ENCODE measurements at regions not wholly inside any gene's neighbourhood (a gene's known extent, or its start where the extent isn't known, plus 50 kb on each side); places are given as distances from the start of the nearest gene placed in this dataset.

DNA sequence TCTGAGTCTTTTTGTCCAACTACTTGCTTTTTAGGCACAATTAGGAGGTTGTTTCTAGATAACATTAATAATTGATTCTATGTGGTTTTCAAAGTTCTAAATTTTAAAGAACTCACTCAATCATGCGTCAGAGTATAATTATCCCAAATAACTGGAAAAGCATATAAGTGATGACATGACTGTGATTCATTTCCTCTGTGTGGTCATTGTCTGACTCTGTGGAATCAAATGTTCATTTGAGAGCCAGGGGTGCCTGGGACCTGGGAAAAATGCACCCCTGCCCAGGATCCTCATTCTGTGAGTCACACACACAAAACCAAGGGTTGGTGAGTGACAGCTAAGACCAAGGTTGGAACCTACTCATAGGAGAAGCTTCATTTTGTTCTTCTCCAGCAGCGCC lies 127.1 kb upstream of the MLIP start:
- TF ChIP-seq, protein P1, sequence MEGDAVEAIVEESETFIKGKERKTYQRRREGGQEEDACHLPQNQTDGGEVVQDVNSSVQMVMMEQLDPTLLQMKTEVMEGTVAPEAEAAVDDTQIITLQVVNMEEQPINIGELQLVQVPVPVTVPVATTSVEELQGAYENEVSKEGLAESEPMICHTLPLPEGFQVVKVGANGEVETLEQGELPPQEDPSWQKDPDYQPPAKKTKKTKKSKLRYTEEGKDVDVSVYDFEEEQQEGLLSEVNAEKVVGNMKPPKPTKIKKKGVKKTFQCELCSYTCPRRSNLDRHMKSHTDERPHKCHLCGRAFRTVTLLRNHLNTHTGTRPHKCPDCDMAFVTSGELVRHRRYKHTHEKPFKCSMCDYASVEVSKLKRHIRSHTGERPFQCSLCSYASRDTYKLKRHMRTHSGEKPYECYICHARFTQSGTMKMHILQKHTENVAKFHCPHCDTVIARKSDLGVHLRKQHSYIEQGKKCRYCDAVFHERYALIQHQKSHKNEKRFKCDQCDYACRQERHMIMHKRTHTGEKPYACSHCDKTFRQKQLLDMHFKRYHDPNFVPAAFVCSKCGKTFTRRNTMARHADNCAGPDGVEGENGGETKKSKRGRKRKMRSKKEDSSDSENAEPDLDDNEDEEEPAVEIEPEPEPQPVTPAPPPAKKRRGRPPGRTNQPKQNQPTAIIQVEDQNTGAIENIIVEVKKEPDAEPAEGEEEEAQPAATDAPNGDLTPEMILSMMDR (IDR thresholded peaks at IDR 0.05; ENCODE audit: insufficient read depth, low read depth, low read length, missing control alignments), result no peak
- no peak overlapping the region for H3K4me3 ChIP-seq (ENCODE audit: low read length)
- peak; percentile 99 for DNase-seq (ENCODE audit: low read depth)

DNA sequence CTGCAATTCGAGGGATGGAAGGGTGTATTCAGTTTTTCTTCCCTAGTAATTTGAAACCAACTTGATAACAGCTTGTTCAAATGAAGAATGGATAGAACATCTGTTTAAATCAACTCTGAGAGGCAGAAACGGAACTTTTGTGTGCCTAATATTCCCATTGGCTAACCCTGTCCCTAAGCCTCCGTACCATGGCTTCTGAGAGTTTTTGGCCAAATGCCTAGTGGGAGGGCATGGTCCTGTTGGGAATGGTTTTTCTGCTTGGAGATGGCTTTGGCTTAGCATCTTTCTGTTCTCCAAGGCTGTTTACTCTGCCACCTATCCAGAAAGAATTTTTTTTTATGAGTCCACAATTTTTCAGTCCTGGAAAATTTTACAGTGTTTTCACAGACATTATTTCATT lies 126.7 kb upstream of the MLIP start:
- DNase-seq (ENCODE audit: low read depth), result no peak
- TF ChIP-seq, protein P1 (IDR thresholded peaks at IDR 0.05; ENCODE audit: insufficient read depth, low read depth, low read length, missing control alignments), result no peak
- H3K4me3 ChIP-seq (ENCODE audit: low read length), result no peak overlapping the region

DNA sequence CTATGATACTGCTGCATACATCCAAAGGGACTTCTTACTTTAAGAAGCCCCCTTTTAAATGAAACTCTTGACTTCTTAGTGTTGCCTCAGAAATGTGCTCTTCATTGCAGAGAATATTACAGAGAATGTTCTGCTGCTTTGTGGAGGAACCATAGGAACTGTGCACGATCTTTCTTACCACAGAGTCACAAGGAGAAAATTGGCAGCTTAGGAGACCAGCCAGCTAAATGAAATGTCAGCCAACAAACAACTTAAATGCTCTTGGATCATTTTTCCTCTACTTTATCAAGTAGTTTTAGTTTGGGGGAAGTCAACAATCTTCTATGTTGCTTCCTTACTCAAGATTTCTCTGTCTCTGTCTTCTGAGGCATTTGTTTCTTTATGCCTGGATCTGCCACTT lies 125.9 kb upstream of the MLIP start:
- TF ChIP-seq, protein P1 (IDR thresholded peaks at IDR 0.05; ENCODE audit: insufficient read depth, low read depth, low read length, missing control alignments), result no peak
- DNase-seq (ENCODE audit: low read depth), result no peak
- no peak overlapping the region for H3K4me3 ChIP-seq (ENCODE audit: low read length)

DNA sequence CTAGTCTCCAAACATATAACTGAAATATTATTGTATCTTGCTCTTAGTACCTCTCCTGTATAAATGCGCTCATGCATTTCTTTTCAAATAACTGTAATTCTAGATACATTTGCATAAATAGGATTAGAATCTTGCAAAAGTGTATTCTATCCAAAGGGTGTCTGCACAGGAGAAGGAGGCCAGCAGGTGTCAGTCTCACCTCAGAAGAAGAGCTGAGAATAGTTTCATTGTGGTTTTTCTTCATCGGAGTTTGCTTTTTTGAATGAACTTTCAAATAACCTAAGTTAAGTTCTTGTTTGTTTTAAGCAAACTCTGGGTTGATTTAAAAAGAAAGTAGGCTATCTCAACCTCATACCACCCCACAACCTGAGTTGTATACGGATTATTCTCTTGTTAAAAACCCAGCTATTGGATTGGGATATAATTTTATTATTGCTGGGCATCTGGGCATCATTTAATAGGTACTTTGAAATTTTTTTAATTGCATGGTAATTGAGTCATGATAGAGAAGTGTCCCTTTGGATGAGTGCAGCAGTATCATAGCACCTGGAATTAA lies 125.0 kb upstream of the MLIP start:
- TF ChIP-seq, protein P1 (IDR thresholded peaks at IDR 0.05; ENCODE audit: insufficient read depth, low read depth, low read length, missing control alignments), result peak; percentile 96
- no peak overlapping the region for H3K4me3 ChIP-seq (ENCODE audit: low read length)
- DNase-seq (ENCODE audit: low read depth), result peak; percentile 71

DNA sequence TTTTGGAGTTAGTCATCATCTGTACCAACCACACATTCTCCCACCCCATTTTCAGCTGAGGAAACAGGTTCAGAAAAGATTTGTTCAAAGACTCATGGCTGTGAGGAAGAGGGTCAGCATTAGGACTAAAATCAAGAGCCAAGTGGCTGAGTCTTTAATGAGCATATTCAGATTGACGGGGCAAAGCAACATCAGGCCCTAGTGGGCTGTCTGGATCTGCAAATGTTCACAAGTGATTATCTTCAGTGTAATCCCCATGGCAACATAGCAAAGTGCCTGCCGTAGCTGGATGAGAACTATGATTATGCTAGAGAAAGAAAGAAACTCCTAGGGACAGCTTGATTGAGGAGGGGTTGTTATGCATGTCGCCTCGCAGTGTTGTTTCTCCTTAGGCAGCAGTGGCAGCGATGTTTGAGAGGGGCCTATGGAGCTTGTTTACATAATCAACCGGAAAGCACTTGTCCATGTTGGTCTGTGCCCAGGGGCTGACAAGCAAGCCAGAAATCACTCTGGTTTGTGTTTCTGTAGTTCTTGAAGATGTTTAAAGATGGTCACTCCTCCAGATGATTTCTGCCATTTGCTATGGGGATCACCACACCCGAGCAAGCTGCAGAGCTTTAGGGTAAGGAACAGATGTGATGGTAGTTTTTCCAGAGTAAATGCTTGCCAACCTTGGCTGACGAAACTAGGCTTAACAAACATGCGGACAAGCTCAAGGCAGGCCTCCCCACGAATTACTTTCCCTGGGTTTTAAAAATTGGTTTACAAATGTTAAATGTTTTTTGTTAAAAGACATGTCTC lies 124.3 kb upstream of the MLIP start:
- TF ChIP-seq, protein P1 (IDR thresholded peaks at IDR 0.05; ENCODE audit: insufficient read depth, low read depth, low read length, missing control alignments), result no peak
- no peak overlapping the region for H3K4me3 ChIP-seq (ENCODE audit: low read length)
- no peak for DNase-seq (ENCODE audit: low read depth)

DNA sequence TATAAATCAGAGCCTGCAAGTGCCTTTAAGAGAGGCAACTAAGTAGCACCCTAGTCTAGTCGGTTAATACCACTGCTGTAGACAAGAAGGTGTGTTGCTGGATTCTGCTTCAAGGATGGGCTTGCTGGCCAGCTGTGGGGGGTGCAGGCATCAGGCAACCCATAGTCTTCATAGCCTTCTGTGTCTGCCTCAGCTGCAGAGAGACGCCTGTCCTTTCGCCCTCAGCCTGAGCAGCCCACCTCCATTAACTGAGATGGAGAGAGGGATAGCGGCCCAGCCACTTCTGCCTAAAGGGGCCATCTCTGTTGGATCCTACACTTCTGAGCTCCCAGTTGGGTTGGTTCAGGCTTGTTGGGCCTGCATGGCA lies 123.7 kb upstream of the MLIP start:
- no peak for DNase-seq (ENCODE audit: low read depth)
- no peak overlapping the region for H3K4me3 ChIP-seq (ENCODE audit: low read length)
- TF ChIP-seq, protein P1 (IDR thresholded peaks at IDR 0.05; ENCODE audit: insufficient read depth, low read depth, low read length, missing control alignments), result no peak

DNA sequence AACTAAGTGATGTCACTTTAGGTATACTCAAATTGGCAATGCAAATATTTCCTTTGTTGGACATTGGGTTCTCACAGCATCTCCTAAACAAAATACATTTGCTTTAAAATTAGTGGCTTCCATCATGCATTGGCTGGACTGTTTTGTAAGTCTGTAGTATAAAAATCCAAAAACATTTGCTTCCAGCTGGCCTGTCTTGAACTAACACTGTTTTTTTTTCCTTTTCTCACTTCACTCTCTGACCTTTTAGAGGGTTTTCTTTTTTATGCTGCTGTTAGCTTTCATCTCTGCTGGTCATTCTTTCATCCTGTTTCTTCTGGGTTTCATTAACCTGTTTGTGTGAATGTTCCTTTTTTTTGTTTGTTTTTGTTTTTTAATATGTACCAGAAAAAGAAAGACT lies 121.7 kb upstream of the MLIP start:
- no peak for DNase-seq (ENCODE audit: low read depth)
- no peak overlapping the region for H3K4me3 ChIP-seq (ENCODE audit: low read length)
- TF ChIP-seq, protein P1 (IDR thresholded peaks at IDR 0.05; ENCODE audit: insufficient read depth, low read depth, low read length, missing control alignments), result no peak

Data from epithelial cell of esophagus (primary cell).